Heart right ventricle (tissue), 16 donors: ENCODE measurements at regions not wholly inside any gene's neighbourhood (a gene's known extent, or its start where the extent isn't known, plus 50 kb on each side); places are given as distances from the start of the nearest gene placed in this dataset.
"Not testable (repeated sequence)": the region's sequence is repeated elsewhere in the genome, so short reads cannot be mapped to it uniquely, and the experiment has no call there.

Experiments used
- ATAC-seq, 8 donors: fragments of 200-7000 bp; cut with Tn5 transposase; one replicate each; pipeline ENCODE4 v1.9.1; 2020; ENCODE audit warnings: mild to moderate bottlenecking in 8 of 8, moderate library complexity in 8 of 8, moderate number of reproducible peaks in 1 of 8
- DNase-seq, 2 donors: peaks; one replicate each; pipeline ENCODE4 v3.0.0-alpha.2; 2020
- H3K27ac ChIP-seq, 10 donors: fragments of 200-600 bp; sonication (generic) in 2 of 10; one replicate each; pipeline versions ENCODE4 v1.5.0 to v1.8.0; 2020 to 2022; ENCODE audit warnings: mild to moderate bottlenecking in 3 of 10
- H3K27me3 ChIP-seq, 7 donors: fragments of 200-600 bp; one replicate each; pipeline ENCODE4 v1.8.0; 2021 to 2022; ENCODE audit warnings: mild to moderate bottlenecking in 2 of 7
- H3K36me3 ChIP-seq, 9 donors: fragments of 200-600 bp; sonication (generic) in 1 of 9; one replicate each; pipeline versions ENCODE4 v1.5.0 to v1.8.0; 2020 to 2022; ENCODE audit warnings: mild to moderate bottlenecking in 2 of 9
- H3K4me1 ChIP-seq, 9 donors: fragments of 200-600 bp; sonication (generic) in 1 of 9; one replicate each; pipeline versions ENCODE4 v1.5.0 to v1.8.0; 2020 to 2022; ENCODE audit warnings: mild to moderate bottlenecking in 4 of 9
- H3K4me3 ChIP-seq, 10 donors: fragments of 200-600 bp; sonication (generic) in 2 of 10; one replicate each; pipeline versions ENCODE4 v1.5.0 to v1.8.0; 2020 to 2022; ENCODE audit warnings: mild to moderate bottlenecking in 7 of 10, moderate library complexity in 2 of 10
- H3K9me3 ChIP-seq, 11 donors: fragments of 200-600 bp in 10 of 11; sonication (generic) in 2 of 11; one replicate each; pipeline versions ENCODE4 v1.5.0 to v1.8.0; 2013 to 2022; ENCODE audit warnings: mild to moderate bottlenecking in 2 of 11, control low read depth in 1 of 11, moderate library complexity in 1 of 11
- WGBS, 2 donors: extraction: QIAGEN DNeasy Blood & Tissue Kit; methylation state at CpG; one replicate each; pipeline ENCODE4 v1.1.7; 2013; ENCODE audit warnings: inconsistent platforms in 1 of 2; 5-methylcytosine and 5-hydroxymethylcytosine counted together
- intact Hi-C, 10 donors: fragments of 100-400 bp; cut with DNase I; formaldehyde crosslinking; loops; one replicate each; pipeline versions ENCODE4 v1.11.1 to v1.14.2; 2022
- TF ChIP-seq, protein P1 (sequence below), 9 donors: fragments of 200-600 bp; sonication (generic) in 2 of 9; IDR thresholded peaks; one replicate each; pipeline versions ENCODE4 v1.5.0 to v1.8.0; 2021 to 2022; ENCODE audit warnings: antibody characterized with exemption in 9 of 9, mild to moderate bottlenecking in 5 of 9, moderate library complexity in 1 of 9
- donor health status: Arrhythmogenic right ventricular cardiomyopathy.
- donor health status: ischemic (EF 13 %, LVEDD 7.1; RV severe dilation, severe dysfunction).
- donor health status: healthy with polysubstance abuse.
- donor health status: DM: no; HTN: yes; CAD: no.
- donor health status: DM: no; HTN: no; CAD: no.
- donor health status: ischemic (EF 25% LVEDD 6.9; RV normal size, moderate dysfunction).
- donor health status: ischemic (EF 25% LVEDD 5.7; RV mildly dilated, moderate dysfunction).
- donor health status: healthy.
- donor health status: DM: yes; HTN: yes; CAD: no.
- donor health status: Ischemic cardiomyopathy.
- donor health status: ischemic (EF 35%, LVEDD 5.7; RV mildly dilated, moderate dysfunction).
- donor health status: nonischemic (EF 11% LVEDD 7.7; RV severe dilation, severe dysfunction).
- donor health status: DM: yes; HTN: yes; CAD: no.
- donor health status: PGD.
- donor health status: ischemic (EF 29% LVEDD 5.4; RV normal size, mild dysfunction).
- donor health status: nonischemic (EF 23%, LVEDD 6.1; RV moderate dilation, normal function).

DNA sequence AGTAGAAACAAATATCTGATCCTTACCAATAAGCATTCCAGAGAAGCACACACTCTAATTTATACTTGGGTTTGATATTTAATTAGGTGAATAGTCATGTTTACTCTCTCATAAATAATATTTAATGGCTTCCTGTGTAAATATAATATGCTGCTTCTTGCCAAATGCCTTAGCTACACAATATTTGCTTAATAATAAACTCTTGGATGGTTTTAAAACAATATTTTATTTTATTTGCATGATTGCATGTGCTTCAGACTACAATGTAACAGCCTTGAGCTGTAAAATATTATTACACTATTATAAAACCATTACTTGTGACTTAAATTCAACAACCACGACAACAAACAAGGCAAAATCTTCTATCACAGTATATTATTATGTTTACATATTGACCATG lies 542.4 kb upstream of the CHD1 start:
- H3K36me3 ChIP-seq, H3K4me1 ChIP-seq, ATAC-seq, H3K9me3 ChIP-seq, DNase-seq, H3K4me3 ChIP-seq, H3K27me3 ChIP-seq, intact Hi-C loops, H3K27ac ChIP-seq: not testable (repeated sequence)
- WGBS, 2 donors, result 70 to 81% methylated on average over 1 of the region's 1 CpG

DNA sequence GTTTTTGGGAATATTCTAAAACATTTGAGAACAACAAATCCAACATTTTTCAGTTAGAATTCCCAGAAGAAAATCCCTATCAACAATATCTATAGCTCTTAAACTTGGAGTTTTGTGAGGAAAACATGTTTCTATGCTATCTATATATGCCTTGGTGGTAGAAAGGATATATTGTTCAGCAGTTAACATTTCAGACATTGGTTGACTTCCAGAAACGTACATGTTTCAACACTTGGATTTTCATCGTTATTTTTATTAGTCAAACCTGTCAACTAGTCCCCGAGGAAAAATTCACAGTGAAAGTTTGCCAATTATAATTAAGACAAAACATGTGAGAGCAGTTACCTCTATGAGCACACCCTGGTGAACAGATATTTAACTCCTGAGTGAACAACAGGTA lies 541.8 kb upstream of the CHD1 start:
- H3K27ac ChIP-seq, ATAC-seq, intact Hi-C loops, H3K36me3 ChIP-seq, H3K9me3 ChIP-seq, H3K27me3 ChIP-seq, DNase-seq, H3K4me3 ChIP-seq, H3K4me1 ChIP-seq: not testable (repeated sequence)
- WGBS, 2 donors, result 54 to 56% methylated on average over 3 of the region's 3 CpGs

DNA sequence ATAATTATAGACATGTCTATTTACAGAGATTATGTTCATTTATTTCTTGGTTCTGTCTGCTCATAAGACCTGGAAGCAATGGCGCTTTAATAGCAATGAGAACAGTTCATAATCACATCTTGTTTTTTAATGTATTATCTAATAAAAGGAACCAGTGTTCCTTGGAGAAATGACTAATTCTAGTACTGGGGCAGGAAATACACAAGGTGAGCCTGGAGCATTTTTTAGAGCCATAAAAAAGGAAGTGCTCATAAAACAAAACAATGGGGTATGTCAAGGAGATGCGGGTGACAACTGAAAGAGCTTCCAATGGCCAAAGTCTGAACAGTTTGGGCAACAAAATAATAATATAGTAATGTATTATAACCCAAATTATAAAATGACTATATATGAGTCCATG lies 531.9 kb upstream of the CHD1 start:
- peaks cover 0 to 5% (median 0%) of the 10 kb centered on the region in 11 donors for H3K9me3 ChIP-seq
- intact Hi-C loops, result no loop called here
- H3K27ac ChIP-seq, result no peak overlapping the region
- DNase-seq, result no peak
- 65 to 76% methylated on average over 2 of the region's 2 CpGs for WGBS, 2 donors
- no peak for ATAC-seq
- no peaks in the 10 kb centered on the region for H3K4me1 ChIP-seq
- no peaks in the 10 kb centered on the region for H3K27me3 ChIP-seq
- no peak overlapping the region for H3K4me3 ChIP-seq
- H3K36me3 ChIP-seq, result no peaks in the 10 kb centered on the region
- TF ChIP-seq, protein P1, sequence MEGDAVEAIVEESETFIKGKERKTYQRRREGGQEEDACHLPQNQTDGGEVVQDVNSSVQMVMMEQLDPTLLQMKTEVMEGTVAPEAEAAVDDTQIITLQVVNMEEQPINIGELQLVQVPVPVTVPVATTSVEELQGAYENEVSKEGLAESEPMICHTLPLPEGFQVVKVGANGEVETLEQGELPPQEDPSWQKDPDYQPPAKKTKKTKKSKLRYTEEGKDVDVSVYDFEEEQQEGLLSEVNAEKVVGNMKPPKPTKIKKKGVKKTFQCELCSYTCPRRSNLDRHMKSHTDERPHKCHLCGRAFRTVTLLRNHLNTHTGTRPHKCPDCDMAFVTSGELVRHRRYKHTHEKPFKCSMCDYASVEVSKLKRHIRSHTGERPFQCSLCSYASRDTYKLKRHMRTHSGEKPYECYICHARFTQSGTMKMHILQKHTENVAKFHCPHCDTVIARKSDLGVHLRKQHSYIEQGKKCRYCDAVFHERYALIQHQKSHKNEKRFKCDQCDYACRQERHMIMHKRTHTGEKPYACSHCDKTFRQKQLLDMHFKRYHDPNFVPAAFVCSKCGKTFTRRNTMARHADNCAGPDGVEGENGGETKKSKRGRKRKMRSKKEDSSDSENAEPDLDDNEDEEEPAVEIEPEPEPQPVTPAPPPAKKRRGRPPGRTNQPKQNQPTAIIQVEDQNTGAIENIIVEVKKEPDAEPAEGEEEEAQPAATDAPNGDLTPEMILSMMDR (IDR thresholded peaks at IDR 0.05), result no peak

DNA sequence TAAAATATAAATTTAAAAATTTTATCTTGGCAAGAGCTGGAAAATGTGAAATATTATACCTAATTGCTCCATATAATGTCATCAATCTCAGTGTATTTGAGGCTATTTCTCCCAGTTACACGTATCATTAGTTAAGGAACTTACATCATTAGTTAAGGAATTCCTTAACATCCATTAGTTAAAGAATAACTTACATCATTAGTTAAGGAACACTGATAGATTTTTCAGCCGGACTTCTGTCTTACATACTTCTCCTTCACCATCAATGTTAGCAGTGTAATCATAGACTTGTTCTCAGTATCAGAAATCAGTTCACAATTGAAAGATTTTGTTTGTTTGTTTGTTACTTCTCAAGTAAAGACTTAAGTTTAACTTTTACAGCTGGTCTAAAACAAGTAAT lies 524.4 kb upstream of the CHD1 start:
- DNase-seq (no peak), ATAC-seq (no peak)
- TF ChIP-seq, protein P1 (IDR thresholded peaks at IDR 0.05), result no peak
- 66 to 70% methylated on average over 2 of the region's 2 CpGs for WGBS, 2 donors
- H3K27me3 ChIP-seq, result no peaks in the 10 kb centered on the region
- H3K4me3 ChIP-seq, result no peak overlapping the region
- intact Hi-C loops, result no loop called here
- H3K4me1 ChIP-seq, result no peaks in the 10 kb centered on the region
- H3K9me3 ChIP-seq, result no peaks in the 10 kb centered on the region
- no peaks in the 10 kb centered on the region for H3K36me3 ChIP-seq
- no peak overlapping the region for H3K27ac ChIP-seq

DNA sequence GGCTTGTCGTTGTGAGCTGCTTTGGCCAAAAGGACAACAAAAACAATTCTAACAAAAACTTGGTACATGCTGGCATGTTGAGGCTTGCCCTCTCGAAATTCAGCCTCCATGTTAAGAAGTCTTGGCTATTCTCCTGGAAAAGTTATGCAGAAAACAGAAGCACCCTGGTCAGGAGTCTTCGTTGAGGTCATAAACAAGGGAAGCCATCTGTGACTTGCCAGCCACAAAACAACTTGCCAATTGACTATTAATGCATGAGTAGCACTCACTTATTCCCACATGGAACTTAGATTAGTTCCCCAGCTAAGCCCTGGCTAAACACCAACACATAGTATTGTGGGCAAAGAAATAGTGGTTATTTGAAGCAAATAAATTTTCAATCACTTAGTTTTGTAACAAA lies 521.0 kb upstream of the CHD1 start:
- intact Hi-C loops, result no loop called here
- H3K36me3 ChIP-seq, result no peaks in the 10 kb centered on the region
- ATAC-seq, result no peak

More for the DNA sequence above, 521.0 kb upstream of the CHD1 start:
- Histone ChIP-seq H3K27me3 (no peaks in the 10 kb centered on the region), H3K4me1 (no peaks in the 10 kb centered on the region), H3K9me3 (no peaks in the 10 kb centered on the region), H3K4me3 (no peak overlapping the region), H3K27ac (no peak overlapping the region)
- DNase-seq, result no peak
- 68 to 71% methylated on average over 3 of the region's 3 CpGs for WGBS, 2 donors
- TF ChIP-seq, protein P1 (IDR thresholded peaks at IDR 0.05), result no peak
